CD4-positive, alpha-beta T cell (primary cell): ENCODE measurements at regions not wholly inside any gene's neighbourhood (a gene's known extent, or its start where the extent isn't known, plus 50 kb on each side); places are given as distances from the start of the nearest gene placed in this dataset.
"Not testable (repeated sequence)": the region's sequence is repeated elsewhere in the genome, so short reads cannot be mapped to it uniquely, and the experiment has no call there.

Source experiments
- ATAC-seq: fragments of 200-7000 bp; cut with Tn5 transposase; one replicate; pipeline ENCODE4 v1.10.0; 2022; ENCODE audit warnings: mild to moderate bottlenecking; ENCODE audit not compliant: poor library complexity
- CTCF ChIA-PET: fragments of 350-600 bp; sonication (Branson Sonifier 250); formaldehyde crosslinking; loops from one replicate; lab custom pipeline; 2021; ENCODE audit warnings: antibody characterized with exemption, inconsistent platforms; lab: Charles Lee
- POLR2A ChIA-PET: fragments of 350-600 bp; sonication (Branson Sonifier 250); formaldehyde crosslinking; loops from one replicate; lab custom pipeline; 2021; ENCODE audit warnings: antibody characterized with exemption, inconsistent platforms; lab: Charles Lee
- DNase-seq, 14 experiments: peaks; one replicate each; pipeline ENCODE4 v3.0.0-alpha.2; 2013 to 2020; ENCODE audit warnings: mixed read lengths in 2 of 14
- H3K27ac ChIP-seq, 2 donors: one replicate each; pipeline versions ENCODE4 v1.5.1 to v1.7.0; 2013; ENCODE audit warnings: low read length in 2 of 2, low read depth in 1 of 2, mild to moderate bottlenecking in 1 of 2
- H3K27me3 ChIP-seq, 2 experiments: 1 replicate in 1 of 2; 2 replicates in 1 of 2; pipeline versions ENCODE4 v1.6.1 to v1.7.0; 2013; ENCODE audit warnings: low read length in 2 of 2, control low read depth in 1 of 2, mild to moderate bottlenecking in 1 of 2, moderate library complexity in 1 of 2; ENCODE audit not compliant: insufficient read depth in 2 of 2, control insufficient read depth in 1 of 2
- H3K36me3 ChIP-seq: one replicate; pipeline ENCODE4 v1.6.1; 2013; ENCODE audit warnings: low read length, control low read depth; ENCODE audit not compliant: insufficient read depth
- H3K4me1 ChIP-seq: one replicate; pipeline ENCODE4 v1.6.1; 2013; ENCODE audit warnings: low read length, control low read depth; ENCODE audit not compliant: insufficient read depth
- H3K4me3 ChIP-seq: one replicate; pipeline ENCODE4 v1.5.1; 2013; ENCODE audit warnings: mild to moderate bottlenecking, low read length, moderate library complexity
- H3K9me3 ChIP-seq, 2 experiments: 1 replicate in 1 of 2; 2 replicates in 1 of 2; pipeline versions ENCODE4 v1.6.1 to v1.7.0; 2013; ENCODE audit warnings: low read length in 2 of 2, mild to moderate bottlenecking in 2 of 2, control low read depth in 1 of 2, moderate library complexity in 1 of 2; ENCODE audit not compliant: control insufficient read depth in 1 of 2, insufficient read depth in 1 of 2
- H3K27ac Mint-ChIP-seq: one replicate; pipeline ENCODE4 v1.8.0; 2020; ENCODE audit warnings: mixed read lengths
- H3K27me3 Mint-ChIP-seq: one replicate; pipeline ENCODE4 v1.8.0; 2021; ENCODE audit warnings: mixed read lengths
- H3K36me3 Mint-ChIP-seq: one replicate; pipeline ENCODE4 v1.8.0; 2021; ENCODE audit warnings: low read depth, mixed read lengths
- H3K4me1 Mint-ChIP-seq: one replicate; pipeline ENCODE4 v1.8.0; 2021; ENCODE audit warnings: low read depth, mixed read lengths
- H3K4me3 Mint-ChIP-seq: one replicate; pipeline ENCODE4 v1.8.0; 2020; ENCODE audit warnings: mild to moderate bottlenecking, mixed read lengths
- H3K9me3 Mint-ChIP-seq: one replicate; pipeline ENCODE4 v1.8.0; 2020; ENCODE audit warnings: mixed read lengths
- intact Hi-C, 2 experiments: fragments of 100-400 bp; cut with DNase I in 1 of 2; cut with micrococcal nuclease in 1 of 2; formaldehyde crosslinking; loops; one replicate each; pipeline versions ENCODE4 v1.15.1 to v1.9.0; 2023 to 2025; cut with DNase I, micrococcal nuclease

DNA sequence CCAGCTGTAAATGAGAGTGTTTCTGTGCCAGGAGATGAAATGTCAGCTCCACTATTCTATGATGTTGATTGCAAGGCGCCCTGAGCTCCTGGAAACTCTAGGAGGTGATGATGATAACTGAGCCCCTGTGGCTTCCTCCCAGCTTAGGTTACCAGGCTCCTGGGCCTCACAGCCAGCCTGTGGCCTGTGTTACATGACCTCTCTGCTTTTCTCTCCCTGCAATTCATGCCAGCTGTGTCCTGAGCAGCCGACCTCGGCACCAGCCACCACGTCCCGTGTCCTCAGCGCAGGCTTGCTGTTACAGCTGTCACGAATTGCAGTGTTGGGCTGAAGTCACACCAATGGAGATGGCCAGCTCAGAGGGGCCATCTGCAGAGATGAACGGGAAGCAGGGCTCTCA lies 110.2 kb upstream of the MTLN start:
- H3K4me3 Mint-ChIP-seq, H3K4me1 Mint-ChIP-seq, H3K4me3 ChIP-seq, H3K27ac Mint-ChIP-seq, DNase-seq, H3K4me1 ChIP-seq, H3K9me3 ChIP-seq, H3K36me3 ChIP-seq, H3K9me3 Mint-ChIP-seq, intact Hi-C loops, H3K27me3 ChIP-seq, CTCF ChIA-PET, POLR2A ChIA-PET, H3K27me3 Mint-ChIP-seq, ATAC-seq, H3K27ac ChIP-seq, H3K36me3 Mint-ChIP-seq: not testable (repeated sequence)

GRCh38 chr2:110320834-110321563 lies 108.7 kb upstream of the MTLN start:
- H3K27ac Mint-ChIP-seq, H3K9me3 ChIP-seq, intact Hi-C loops, H3K9me3 Mint-ChIP-seq, H3K4me1 Mint-ChIP-seq, H3K4me3 Mint-ChIP-seq, H3K27me3 Mint-ChIP-seq, ATAC-seq, H3K36me3 Mint-ChIP-seq, POLR2A ChIA-PET, H3K27ac ChIP-seq, H3K36me3 ChIP-seq, DNase-seq, H3K4me1 ChIP-seq, CTCF ChIA-PET, H3K27me3 ChIP-seq, H3K4me3 ChIP-seq: not testable (repeated sequence)

GRCh38 chr2:110318898-110319297 lies 106.6 kb upstream of the MTLN start:
- intact Hi-C loops, CTCF ChIA-PET, H3K4me1 Mint-ChIP-seq, H3K27ac ChIP-seq, H3K36me3 Mint-ChIP-seq, H3K36me3 ChIP-seq, H3K4me1 ChIP-seq, H3K4me3 ChIP-seq, H3K4me3 Mint-ChIP-seq, H3K9me3 Mint-ChIP-seq, H3K27me3 Mint-ChIP-seq, POLR2A ChIA-PET, DNase-seq, H3K27me3 ChIP-seq, H3K27ac Mint-ChIP-seq, H3K9me3 ChIP-seq, ATAC-seq: not testable (repeated sequence)

DNA sequence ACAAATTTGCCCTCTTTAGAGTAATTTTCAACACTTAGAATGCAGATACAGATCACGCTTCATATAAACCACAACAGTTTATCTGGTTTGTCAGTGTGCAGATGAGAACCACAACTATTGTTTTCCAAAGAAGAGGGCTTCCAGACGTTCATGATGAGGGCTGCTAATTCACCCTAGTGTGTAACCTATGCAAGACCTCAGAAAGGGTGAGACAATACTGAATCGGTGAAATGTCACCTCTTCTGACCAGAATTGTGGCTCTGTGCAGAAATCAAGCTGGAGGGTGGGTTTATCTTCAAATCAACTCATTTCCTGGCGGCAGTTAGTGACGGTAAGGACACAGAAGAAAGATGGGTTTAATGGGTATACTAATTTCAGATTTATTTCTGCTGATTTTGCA lies 105.0 kb upstream of the MTLN start:
- ATAC-seq, H3K4me3 Mint-ChIP-seq, H3K36me3 Mint-ChIP-seq, DNase-seq, H3K9me3 Mint-ChIP-seq, H3K9me3 ChIP-seq, H3K4me1 ChIP-seq, POLR2A ChIA-PET, H3K36me3 ChIP-seq, intact Hi-C loops, H3K27me3 Mint-ChIP-seq, H3K27ac Mint-ChIP-seq, CTCF ChIA-PET, H3K27me3 ChIP-seq, H3K4me1 Mint-ChIP-seq, H3K27ac ChIP-seq, H3K4me3 ChIP-seq: not testable (repeated sequence)

- ATAC-seq, H3K4me3 Mint-ChIP-seq, H3K4me1 ChIP-seq, H3K27ac ChIP-seq, H3K27me3 ChIP-seq, H3K27ac Mint-ChIP-seq, H3K9me3 Mint-ChIP-seq, H3K36me3 Mint-ChIP-seq, H3K4me3 ChIP-seq, intact Hi-C loops, H3K36me3 ChIP-seq, H3K27me3 Mint-ChIP-seq, H3K9me3 ChIP-seq, POLR2A ChIA-PET, H3K4me1 Mint-ChIP-seq, CTCF ChIA-PET, DNase-seq: not testable (repeated sequence)
Observed at GRCh38 chr2:110316051-110316865, 103.9 kb upstream of the MTLN start.

DNA sequence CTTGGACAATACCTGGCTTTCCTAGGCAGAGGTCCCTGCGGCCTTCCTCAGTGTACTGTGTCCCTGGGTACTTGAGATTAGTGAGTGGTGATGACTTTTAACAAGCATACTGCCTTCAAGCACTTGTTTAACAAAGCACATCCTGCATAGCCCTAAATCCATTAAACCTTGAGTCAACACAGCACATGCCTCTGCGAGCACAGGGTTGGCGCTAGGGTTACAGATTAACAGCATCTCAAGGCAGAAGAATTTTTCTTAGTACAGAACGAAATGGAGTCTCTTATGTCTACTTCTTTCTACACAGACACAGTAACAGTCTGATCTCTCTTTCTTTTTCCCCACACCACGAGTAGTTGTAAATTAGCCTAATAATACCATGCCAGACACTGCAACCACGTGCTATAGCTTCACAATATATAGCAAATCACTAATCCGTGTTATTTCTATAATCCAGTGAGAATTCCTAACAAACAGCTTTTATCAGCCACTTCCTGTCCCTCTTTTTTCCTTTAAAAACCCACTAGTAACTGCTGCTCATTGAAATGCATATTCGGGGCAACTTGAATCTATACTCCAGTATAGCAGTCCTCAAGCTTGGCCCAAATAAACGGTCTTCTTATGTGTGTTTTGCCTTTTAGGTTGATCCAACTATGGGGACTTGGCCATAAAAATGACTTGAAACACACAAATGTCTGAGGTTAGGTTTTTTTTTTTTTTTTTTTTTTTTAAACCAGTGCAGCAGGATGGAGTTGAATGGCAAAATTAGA lies 102.9 kb upstream of the MTLN start:
- H3K9me3 ChIP-seq, H3K36me3 ChIP-seq, H3K36me3 Mint-ChIP-seq, POLR2A ChIA-PET, H3K4me1 Mint-ChIP-seq, DNase-seq, H3K27me3 ChIP-seq, H3K4me3 Mint-ChIP-seq, CTCF ChIA-PET, H3K27ac Mint-ChIP-seq, H3K4me3 ChIP-seq, H3K4me1 ChIP-seq, intact Hi-C loops, H3K27ac ChIP-seq, H3K9me3 Mint-ChIP-seq, H3K27me3 Mint-ChIP-seq, ATAC-seq: not testable (repeated sequence)
